Skeletal muscle satellite cell (primary cell): ENCODE measurements at regions not wholly inside any gene's neighbourhood (a gene's known extent, or its start where the extent isn't known, plus 50 kb on each side); places are given as distances from the start of the nearest gene placed in this dataset.
"Not testable (repeated sequence)": the region's sequence is repeated elsewhere in the genome, so short reads cannot be mapped to it uniquely, and the experiment has no call there.

ENCODE experiments used
- H3K27me3 ChIP-seq: 2 replicates; pipeline ENCODE4 v1.7.0; 2013; ENCODE audit warnings: low read length; ENCODE audit not compliant: control insufficient read depth, insufficient read depth
- H3K36me3 ChIP-seq: 2 replicates; pipeline ENCODE4 v1.7.0; 2013; ENCODE audit warnings: mild to moderate bottlenecking, control low read depth, low read length; ENCODE audit not compliant: insufficient read depth
- H3K4me1 ChIP-seq: 2 replicates; pipeline ENCODE4 v1.7.0; 2013; ENCODE audit warnings: low read length; ENCODE audit not compliant: control insufficient read depth, insufficient read depth
- H3K4me2 ChIP-seq: 2 replicates; pipeline ENCODE4 v1.7.0; 2013; ENCODE audit warnings: mild to moderate bottlenecking, low read length
- H3K4me3 ChIP-seq: 2 replicates; pipeline ENCODE4 v1.7.0; 2013; ENCODE audit warnings: low read length
- H3K9ac ChIP-seq: 2 replicates; pipeline ENCODE4 v1.7.0; 2013; ENCODE audit warnings: mild to moderate bottlenecking, low read depth, low read length, moderate library complexity
- H3K9me3 ChIP-seq: replicated peaks from 2 replicates; pipeline ENCODE4 v1.7.0; 2013; ENCODE audit warnings: mild to moderate bottlenecking, control low read depth, low read length

- Histone ChIP-seq H3K4me1 (no peaks in the 10 kb centered on the region), H3K9me3 (no peaks in the 10 kb centered on the region), H3K9ac (no peak overlapping the region), H3K4me3 (no peak overlapping the region), H3K36me3 (no peaks in the 10 kb centered on the region), H3K27me3 (no peaks in the 10 kb centered on the region), H3K4me2 (no peak overlapping the region)
Observed at GRCh38 chr6:135608031-135608430, 110.5 kb upstream of the AHI1 start.

DNA sequence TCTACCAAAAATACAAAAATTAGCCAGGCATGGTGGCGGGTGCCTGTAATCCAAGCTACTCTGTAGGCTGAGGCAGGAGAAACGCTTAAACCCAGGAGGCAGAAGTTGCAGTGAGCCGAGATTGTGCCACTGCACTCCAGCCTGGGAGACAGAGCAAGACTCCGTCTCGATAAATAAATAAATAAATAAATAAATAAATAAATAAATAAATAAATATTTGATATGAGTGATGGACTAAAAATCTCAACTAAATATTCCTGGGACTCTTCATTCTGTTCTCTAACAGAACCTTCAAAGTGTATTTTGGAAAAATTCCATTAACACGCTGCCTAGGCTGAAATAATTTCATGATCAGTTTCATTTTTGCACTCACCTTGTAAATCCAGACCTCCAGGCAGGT is 112.7 kb upstream of the AHI1 start:
- H3K9me3 ChIP-seq, H3K4me2 ChIP-seq, H3K4me1 ChIP-seq, H3K27me3 ChIP-seq, H3K9ac ChIP-seq, H3K36me3 ChIP-seq, H3K4me3 ChIP-seq: not testable (repeated sequence)

- Histone ChIP-seq H3K4me1 (no peaks in the 10 kb centered on the region), H3K27me3 (no peaks in the 10 kb centered on the region), H3K4me3 (no peak overlapping the region), H3K36me3 (no peaks in the 10 kb centered on the region), H3K9ac (no peak overlapping the region), H3K9me3 (no peaks in the 10 kb centered on the region), H3K4me2 (no peak overlapping the region)
Observed at GRCh38 chr6:135616655-135617054, 119.1 kb upstream of the AHI1 start.

- no peaks in the 10 kb centered on the region for H3K9me3 ChIP-seq
- no peak overlapping the region for H3K4me2 ChIP-seq
- no peaks in the 10 kb centered on the region for H3K36me3 ChIP-seq
- no peaks in the 10 kb centered on the region for H3K27me3 ChIP-seq
- no peaks in the 10 kb centered on the region for H3K4me1 ChIP-seq
- no peak overlapping the region for H3K9ac ChIP-seq
- no peak overlapping the region for H3K4me3 ChIP-seq
Observed at GRCh38 chr6:135617222-135617621, 119.7 kb upstream of the AHI1 start.

GRCh38 chr6:135622081-135622480 is 124.5 kb upstream of the AHI1 start:
- Histone ChIP-seq H3K4me3 (no peak overlapping the region), H3K27me3 (no peaks in the 10 kb centered on the region), H3K9ac (no peak overlapping the region), H3K9me3 (no peaks in the 10 kb centered on the region), H3K4me1 (no peaks in the 10 kb centered on the region), H3K36me3 (no peaks in the 10 kb centered on the region), H3K4me2 (no peak overlapping the region)

- no peaks in the 10 kb centered on the region for H3K36me3 ChIP-seq
- no peak overlapping the region for H3K9ac ChIP-seq
- no peaks in the 10 kb centered on the region for H3K4me1 ChIP-seq
- H3K4me3 ChIP-seq: no peak overlapping the region
- H3K4me2 ChIP-seq: no peak overlapping the region
- no peaks in the 10 kb centered on the region for H3K9me3 ChIP-seq
- no peaks in the 10 kb centered on the region for H3K27me3 ChIP-seq
Observed at GRCh38 chr6:135623979-135624378, 126.4 kb upstream of the AHI1 start.

- Histone ChIP-seq H3K4me3 (no peak overlapping the region), H3K4me1 (no peaks in the 10 kb centered on the region), H3K9ac (no peak overlapping the region), H3K27me3 (no peaks in the 10 kb centered on the region), H3K9me3 (no peaks in the 10 kb centered on the region), H3K4me2 (no peak overlapping the region), H3K36me3 (no peaks in the 10 kb centered on the region)
Observed at GRCh38 chr6:135624402-135625295, 127.1 kb upstream of the AHI1 start.

- H3K4me1 ChIP-seq, H3K27me3 ChIP-seq, H3K9me3 ChIP-seq, H3K9ac ChIP-seq, H3K36me3 ChIP-seq, H3K4me3 ChIP-seq, H3K4me2 ChIP-seq: not testable (repeated sequence)
Observed at GRCh38 chr6:135626001-135626400, 128.5 kb upstream of the AHI1 start.

- peaks cover 17% of the 10 kb centered on the region for H3K4me1 ChIP-seq
- no peaks in the 10 kb centered on the region for H3K36me3 ChIP-seq
- H3K9me3 ChIP-seq: no peaks in the 10 kb centered on the region
- no peak overlapping the region for H3K4me3 ChIP-seq
- no peak overlapping the region for H3K9ac ChIP-seq
- no peaks in the 10 kb centered on the region for H3K27me3 ChIP-seq
- H3K4me2 ChIP-seq: no peak overlapping the region
Observed at GRCh38 chr6:135627092-135627715, 129.7 kb upstream of the AHI1 start.

DNA sequence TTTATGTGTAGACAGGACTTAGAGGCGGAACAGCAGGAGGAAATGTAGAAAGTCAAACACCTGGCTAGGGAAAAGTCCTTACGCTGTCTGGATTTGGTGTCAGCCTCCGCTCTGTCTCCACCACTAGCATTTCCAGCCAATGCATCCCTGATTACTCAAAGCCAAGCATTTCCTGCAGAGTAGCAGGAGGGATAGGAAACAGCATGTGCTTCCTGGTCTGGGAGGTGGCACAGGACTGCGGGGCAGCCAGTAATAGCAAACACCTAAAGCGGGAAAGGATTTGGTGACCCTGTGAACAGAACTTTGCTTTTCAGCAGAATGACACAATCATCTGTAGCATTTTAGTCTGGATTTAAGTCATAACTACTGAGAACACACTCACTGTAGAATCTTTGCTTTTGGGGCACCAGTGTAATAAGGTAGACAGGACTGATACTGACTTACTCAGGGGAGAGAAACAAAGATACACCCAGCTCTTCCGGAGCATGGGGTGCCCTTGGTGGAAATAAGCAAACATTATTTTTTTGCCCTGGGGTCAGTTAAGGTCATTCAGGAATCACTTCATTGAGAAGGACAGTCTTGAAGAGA is 133.3 kb upstream of the AHI1 start:
- Histone ChIP-seq H3K4me2 (peak overlapping the region; percentile 0), H3K4me3 (no peak overlapping the region), H3K27me3 (no peaks in the 10 kb centered on the region), H3K9ac (no peak overlapping the region), H3K36me3 (no peaks in the 10 kb centered on the region), H3K9me3 (no peaks in the 10 kb centered on the region), H3K4me1 (peaks cover 17% of the 10 kb centered on the region)

DNA sequence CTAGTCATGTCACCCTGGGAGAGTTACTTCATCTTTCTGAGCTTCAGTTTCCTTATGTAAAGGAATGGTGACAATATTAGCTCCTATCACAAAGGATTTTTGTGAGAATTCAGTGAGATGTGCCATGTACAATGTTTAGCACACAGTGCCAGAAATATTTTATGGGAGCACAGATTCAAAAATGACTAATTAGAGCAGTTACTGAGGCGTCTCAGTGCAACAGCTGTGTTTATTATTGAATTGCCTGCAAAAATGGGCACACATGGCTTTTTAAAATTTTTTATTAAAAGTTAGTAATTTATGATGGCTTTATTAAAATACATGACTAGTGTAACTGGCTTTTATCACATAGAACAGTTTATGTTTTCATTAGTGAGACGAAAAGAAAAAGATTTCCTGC is 134.3 kb upstream of the AHI1 start:
- no peaks in the 10 kb centered on the region for H3K27me3 ChIP-seq
- no peak overlapping the region for H3K4me2 ChIP-seq
- peaks cover 17% of the 10 kb centered on the region for H3K4me1 ChIP-seq
- H3K4me3 ChIP-seq: no peak overlapping the region
- H3K36me3 ChIP-seq: no peaks in the 10 kb centered on the region
- H3K9me3 ChIP-seq: no peaks in the 10 kb centered on the region
- H3K9ac ChIP-seq: no peak overlapping the region
